CD14-positive monocyte (primary cell): ENCODE measurements at regions not wholly inside any gene's neighbourhood (a gene's known extent, or its start where the extent isn't known, plus 50 kb on each side); places are given as distances from the start of the nearest gene placed in this dataset.

Source experiments
- DNase-seq, 3 donors: peaks; one replicate each; pipeline ENCODE4 v3.0.0-alpha.2; 2011 to 2022
- H2AFZ ChIP-seq: 2 replicates; pipeline ENCODE4 v1.6.0; 2012; ENCODE audit warnings: mild to moderate bottlenecking, low read depth, low read length, inconsistent platforms; ENCODE audit not compliant: insufficient read depth, poor library complexity, severe bottlenecking
- H3K27ac ChIP-seq, 2 donors: 1 replicate in 1 of 2; 2 replicates in 1 of 2; pipeline ENCODE4 v1.5.1; 2012 to 2013; ENCODE audit warnings: low read length in 2 of 2, control low read depth in 1 of 2, inconsistent platforms in 1 of 2, low read depth in 1 of 2, mild to moderate bottlenecking in 1 of 2
- H3K27me3 ChIP-seq, 2 donors: one replicate each; pipeline versions ENCODE4 v1.6.0 to v1.6.1; 2011 to 2013; ENCODE audit warnings: low read length in 2 of 2; ENCODE audit not compliant: control insufficient read depth in 2 of 2, insufficient read depth in 2 of 2
- H3K36me3 ChIP-seq, 2 donors: replicated peaks in 1 of 2; 1 replicate in 1 of 2; 2 replicates in 1 of 2; pipeline versions ENCODE4 v1.5.1 to v1.6.1; 2012 to 2013; ENCODE audit warnings: low read length in 2 of 2, control low read depth in 1 of 2, inconsistent platforms in 1 of 2, mild to moderate bottlenecking in 1 of 2; ENCODE audit not compliant: insufficient read depth in 2 of 2, control insufficient read depth in 1 of 2
- H3K4me1 ChIP-seq, 2 donors: 1 replicate in 1 of 2; 2 replicates in 1 of 2; pipeline versions ENCODE4 v1.5.1 to v1.6.1; 2012 to 2013; ENCODE audit warnings: low read length in 2 of 2, control low read depth in 1 of 2, inconsistent platforms in 1 of 2, mild to moderate bottlenecking in 1 of 2, moderate library complexity in 1 of 2; ENCODE audit not compliant: insufficient read depth in 2 of 2, control insufficient read depth in 1 of 2
- H3K4me2 ChIP-seq: replicated peaks from 2 replicates; pipeline ENCODE3; 2012; ENCODE audit warnings: low read length, moderate library complexity, mild to moderate bottlenecking; ENCODE audit not compliant: poor library complexity, severe bottlenecking; ENCODE audit errors: extremely low read depth
- H3K4me3 ChIP-seq, 3 experiments: fragments of 200-600 bp in 1 of 3; sonication (generic) in 1 of 3; replicated peaks in 1 of 3; 1 replicate in 2 of 3; 2 replicates in 1 of 3; pipeline ENCODE4 v1.5.1; 2011 to 2013; ENCODE audit warnings: low read length in 3 of 3, mild to moderate bottlenecking in 3 of 3, control low read depth in 2 of 3, low read depth in 2 of 3, inconsistent platforms in 1 of 3, moderate library complexity in 1 of 3
- H3K79me2 ChIP-seq: 2 replicates; pipeline ENCODE4 v1.6.0; 2012; ENCODE audit warnings: mild to moderate bottlenecking, control low read depth, inconsistent platforms, low read length, moderate library complexity; ENCODE audit not compliant: insufficient read depth
- H3K9ac ChIP-seq: 2 replicates; pipeline ENCODE4 v1.6.0; 2017; ENCODE audit warnings: low read length, mild to moderate bottlenecking; ENCODE audit not compliant: insufficient read depth, poor library complexity, severe bottlenecking
- H3K9me3 ChIP-seq, 2 donors: replicated peaks in 1 of 2; 1 replicate in 1 of 2; 2 replicates in 1 of 2; pipeline versions ENCODE4 v1.5.1 to v1.6.1; 2012 to 2013; ENCODE audit warnings: low read length in 2 of 2, control low read depth in 1 of 2; ENCODE audit not compliant: control insufficient read depth in 1 of 2, insufficient read depth in 1 of 2
- H4K20me1 ChIP-seq: 2 replicates; pipeline ENCODE4 v1.6.0; 2012; ENCODE audit warnings: mild to moderate bottlenecking, low read length, control low read depth, moderate library complexity; ENCODE audit not compliant: insufficient read depth
- H3K27ac Mint-ChIP-seq, 7 donors: one replicate each; pipeline ENCODE4 v1.8.0; 2020; ENCODE audit warnings: mild to moderate bottlenecking in 7 of 7, mixed read lengths in 7 of 7, moderate library complexity in 6 of 7, inconsistent platforms in 2 of 7
- H3K27me3 Mint-ChIP-seq, 3 donors: one replicate each; pipeline ENCODE4 v1.8.0; 2021 to 2022; ENCODE audit warnings: low read depth in 3 of 3, mild to moderate bottlenecking in 3 of 3, mixed read lengths in 3 of 3, moderate library complexity in 3 of 3, inconsistent platforms in 1 of 3
- H3K36me3 Mint-ChIP-seq, 2 donors: one replicate each; pipeline ENCODE4 v1.8.0; 2020; ENCODE audit warnings: mixed read lengths in 2 of 2, inconsistent platforms in 1 of 2, mild to moderate bottlenecking in 1 of 2
- H3K4me1 Mint-ChIP-seq: one replicate; pipeline ENCODE4 v1.8.0; 2020; ENCODE audit warnings: mild to moderate bottlenecking, mixed read lengths
- H3K4me3 Mint-ChIP-seq, 2 donors: one replicate each; pipeline ENCODE4 v1.8.0; 2020; ENCODE audit warnings: mild to moderate bottlenecking in 2 of 2, mixed read lengths in 2 of 2, moderate library complexity in 1 of 2
- H3K9me3 Mint-ChIP-seq, 7 donors: one replicate each; pipeline ENCODE4 v1.8.0; 2020 to 2022; ENCODE audit warnings: mixed read lengths in 7 of 7, mild to moderate bottlenecking in 6 of 7, moderate library complexity in 6 of 7, inconsistent platforms in 2 of 7
- CTCF ChIP-seq: fragments of 200-600 bp; IDR thresholded peaks from one replicate; pipeline ENCODE4 v1.8.0; 2022; ENCODE audit warnings: antibody characterized with exemption, mild to moderate bottlenecking
- WGBS: methylation state at CpG from one replicate; pipeline ENCODE4 v1.1.5; 2013; ENCODE audit warnings: missing lambda C conversion rate; ENCODE audit not compliant: insufficient coverage; 5-methylcytosine and 5-hydroxymethylcytosine counted together
- intact Hi-C, 2 donors: fragments of 100-400 bp; cut with micrococcal nuclease; formaldehyde crosslinking; loops; one replicate each; pipeline versions ENCODE4 v1.15.0 to v1.15.1; 2023

GRCh38 chrX:6718766-6719165 lies 183.8 kb upstream of the VCX3A start:
- no peak overlapping the region for H3K27ac ChIP-seq
- no CpG with 5 or more reads among the region's 6 CpGs for WGBS

GRCh38 chrX:6708676-6709380 lies 173.9 kb upstream of the VCX3A start:
- WGBS, result 67% methylated on average over 1 of the region's 5 CpGs
- intact Hi-C loops, result no loop called here
- Histone ChIP-seq H3K4me2 (no peak overlapping the region), H2AFZ (no peak overlapping the region), H3K4me3 (no peak overlapping the region), H3K27ac (no peak overlapping the region), H3K4me1 (no peaks in the 10 kb centered on the region), H3K27me3 (no peaks in the 10 kb centered on the region), H4K20me1 (no peaks in the 10 kb centered on the region), H3K9ac (no peak overlapping the region), H3K9me3 (peaks cover 0 to 2% of the 10 kb centered on the region in 2 donors), H3K36me3 (no peaks in the 10 kb centered on the region), H3K79me2 (no peaks in the 10 kb centered on the region)
- Mint-ChIP-seq H3K27ac (no peak overlapping the region), H3K9me3 (peaks cover 0 to 11% (median 1%) of the 10 kb centered on the region in 7 donors), H3K4me3 (no peak overlapping the region), H3K4me1 (no peaks in the 10 kb centered on the region), H3K27me3 (no peaks in the 10 kb centered on the region), H3K36me3 (no peaks in the 10 kb centered on the region)
- no peak for TF ChIP-seq CTCF
- DNase-seq, result no peak

More at GRCh38 chrX:6718766-6719165, 183.8 kb upstream of the VCX3A start:
- Mint-ChIP-seq H3K9me3 (peaks cover 0 to 8% (median 4%) of the 10 kb centered on the region in 7 donors), H3K4me3 (no peak overlapping the region), H3K27ac (peak overlapping the region in 1 of 7 donors; percentile 30), H3K4me1 (no peaks in the 10 kb centered on the region), H3K27me3 (peaks cover 0 to 3% (median 0%) of the 10 kb centered on the region in 3 donors), H3K36me3 (no peaks in the 10 kb centered on the region)
- no peak for TF ChIP-seq CTCF
- H3K4me1 ChIP-seq, result no peaks in the 10 kb centered on the region
- H3K27me3 ChIP-seq, result no peaks in the 10 kb centered on the region
- H3K36me3 ChIP-seq, result no peaks in the 10 kb centered on the region
- H3K4me3 ChIP-seq, result no peak overlapping the region
- DNase-seq, result no peak
- no peaks in the 10 kb centered on the region for H3K9me3 ChIP-seq
- H3K9ac ChIP-seq, result no peak overlapping the region
- H3K79me2 ChIP-seq, result no peaks in the 10 kb centered on the region
- no peak overlapping the region for H2AFZ ChIP-seq
- no peaks in the 10 kb centered on the region for H4K20me1 ChIP-seq
- intact Hi-C loops, result no loop called here
- H3K4me2 ChIP-seq, result no peak overlapping the region
